ENCODE measurements at regions not wholly inside any gene's neighbourhood (a gene's known extent, or its start where the extent isn't known, plus 50 kb on each side); places are given as distances from the start of the nearest gene placed in this dataset.

DNA sequence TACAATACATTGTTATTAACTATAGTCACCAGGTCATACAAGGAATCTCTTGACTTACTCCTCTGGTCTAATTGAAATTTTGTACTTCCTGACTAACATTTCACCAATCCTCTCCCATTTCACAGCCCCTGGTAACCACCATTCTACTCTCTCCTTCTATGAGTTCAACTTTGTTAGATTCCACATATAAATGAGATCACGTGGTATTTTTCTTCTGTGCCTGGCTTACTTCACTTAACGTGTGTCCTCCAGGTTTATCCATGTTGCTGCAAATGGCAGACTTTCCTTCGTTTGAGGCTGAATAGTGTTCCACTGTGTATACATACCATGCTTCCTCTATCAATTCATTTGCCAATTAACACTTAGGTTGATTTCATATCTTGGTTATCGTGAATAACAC is 128.5 kb downstream of the CHD9NB start:
- no peak for TF ChIP-seq SIN3A (IDR thresholded peaks at IDR 0.05; ENCODE audit: borderline replicate concordance, insufficient read depth, low read length)
- no peak for TF ChIP-seq POLR2AphosphoS5 (IDR thresholded peaks at IDR 0.05; ENCODE audit: low read depth, low read length)
- TF ChIP-seq TAF1 (IDR thresholded peaks at IDR 0.05; ENCODE audit: borderline replicate concordance, insufficient read depth, low read length), result no peak
- TF ChIP-seq, protein P1, sequence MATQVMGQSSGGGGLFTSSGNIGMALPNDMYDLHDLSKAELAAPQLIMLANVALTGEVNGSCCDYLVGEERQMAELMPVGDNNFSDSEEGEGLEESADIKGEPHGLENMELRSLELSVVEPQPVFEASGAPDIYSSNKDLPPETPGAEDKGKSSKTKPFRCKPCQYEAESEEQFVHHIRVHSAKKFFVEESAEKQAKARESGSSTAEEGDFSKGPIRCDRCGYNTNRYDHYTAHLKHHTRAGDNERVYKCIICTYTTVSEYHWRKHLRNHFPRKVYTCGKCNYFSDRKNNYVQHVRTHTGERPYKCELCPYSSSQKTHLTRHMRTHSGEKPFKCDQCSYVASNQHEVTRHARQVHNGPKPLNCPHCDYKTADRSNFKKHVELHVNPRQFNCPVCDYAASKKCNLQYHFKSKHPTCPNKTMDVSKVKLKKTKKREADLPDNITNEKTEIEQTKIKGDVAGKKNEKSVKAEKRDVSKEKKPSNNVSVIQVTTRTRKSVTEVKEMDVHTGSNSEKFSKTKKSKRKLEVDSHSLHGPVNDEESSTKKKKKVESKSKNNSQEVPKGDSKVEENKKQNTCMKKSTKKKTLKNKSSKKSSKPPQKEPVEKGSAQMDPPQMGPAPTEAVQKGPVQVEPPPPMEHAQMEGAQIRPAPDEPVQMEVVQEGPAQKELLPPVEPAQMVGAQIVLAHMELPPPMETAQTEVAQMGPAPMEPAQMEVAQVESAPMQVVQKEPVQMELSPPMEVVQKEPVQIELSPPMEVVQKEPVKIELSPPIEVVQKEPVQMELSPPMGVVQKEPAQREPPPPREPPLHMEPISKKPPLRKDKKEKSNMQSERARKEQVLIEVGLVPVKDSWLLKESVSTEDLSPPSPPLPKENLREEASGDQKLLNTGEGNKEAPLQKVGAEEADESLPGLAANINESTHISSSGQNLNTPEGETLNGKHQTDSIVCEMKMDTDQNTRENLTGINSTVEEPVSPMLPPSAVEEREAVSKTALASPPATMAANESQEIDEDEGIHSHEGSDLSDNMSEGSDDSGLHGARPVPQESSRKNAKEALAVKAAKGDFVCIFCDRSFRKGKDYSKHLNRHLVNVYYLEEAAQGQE (IDR thresholded peaks at IDR 0.05; ENCODE audit: insufficient read depth in 1 of 2, low read depth in 2 of 2, low read length in 2 of 2), result no peak
- TF ChIP-seq FOXP2 (optimal IDR thresholded peaks at IDR 0.05; ENCODE audit: borderline replicate concordance, extremely low read depth, extremely low read length, insufficient read depth), result no peak

DNA sequence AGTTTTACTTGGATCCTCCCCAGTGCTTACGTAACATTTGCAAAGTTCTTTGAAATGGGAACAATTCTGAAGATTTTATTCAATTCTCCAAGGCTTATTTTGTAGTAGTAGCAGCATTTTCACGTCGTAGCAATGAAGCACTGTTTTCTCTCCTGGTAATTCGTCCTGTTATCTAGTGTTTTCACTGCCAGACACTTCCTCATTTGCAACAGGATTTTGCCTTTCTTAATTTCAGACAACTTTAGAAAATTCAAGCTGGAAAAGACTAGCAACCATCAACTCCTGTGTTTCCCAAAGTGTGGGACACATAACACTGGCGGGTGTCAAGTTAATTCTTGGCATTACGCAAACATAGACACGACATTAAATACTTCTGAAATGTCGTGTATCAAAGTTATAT is 131.6 kb downstream of the CHD9NB start:
- TF ChIP-seq FOXP2 (optimal IDR thresholded peaks at IDR 0.05; ENCODE audit: borderline replicate concordance, extremely low read depth, extremely low read length, insufficient read depth) (no peak), SIN3A (IDR thresholded peaks at IDR 0.05; ENCODE audit: borderline replicate concordance, insufficient read depth, low read length) (no peak), POLR2AphosphoS5 (IDR thresholded peaks at IDR 0.05; ENCODE audit: low read depth, low read length) (no peak), TAF1 (IDR thresholded peaks at IDR 0.05; ENCODE audit: borderline replicate concordance, insufficient read depth, low read length) (no peak)
- TF ChIP-seq, protein P1 (IDR thresholded peaks at IDR 0.05; ENCODE audit: insufficient read depth in 1 of 2, low read depth in 2 of 2, low read length in 2 of 2), result no peak

DNA sequence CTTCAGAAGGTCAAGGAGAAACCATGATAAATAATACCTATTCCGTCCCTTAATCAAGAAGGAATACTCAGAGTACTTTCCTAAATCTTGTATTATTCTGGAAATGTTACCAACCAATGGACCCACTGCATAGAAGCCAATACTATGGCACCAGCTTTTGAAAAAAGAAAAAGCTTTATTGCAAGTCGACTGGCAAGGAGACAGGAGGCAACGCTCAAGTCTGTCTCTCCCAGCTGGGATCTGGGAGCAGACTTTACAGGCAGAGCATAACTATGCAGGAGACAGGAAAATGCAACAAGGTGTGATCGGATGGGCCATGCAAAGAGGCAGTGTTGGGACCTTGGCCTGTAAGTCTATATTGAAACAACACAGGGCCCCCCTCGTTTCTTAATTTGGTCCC is 132.4 kb downstream of the CHD9NB start:
- TF ChIP-seq FOXP2 (optimal IDR thresholded peaks at IDR 0.05; ENCODE audit: borderline replicate concordance, extremely low read depth, extremely low read length, insufficient read depth) (no peak), SIN3A (IDR thresholded peaks at IDR 0.05; ENCODE audit: borderline replicate concordance, insufficient read depth, low read length) (no peak), TAF1 (IDR thresholded peaks at IDR 0.05; ENCODE audit: borderline replicate concordance, insufficient read depth, low read length) (no peak), POLR2AphosphoS5 (IDR thresholded peaks at IDR 0.05; ENCODE audit: low read depth, low read length) (no peak)
- TF ChIP-seq, protein P1 (IDR thresholded peaks at IDR 0.05; ENCODE audit: insufficient read depth in 1 of 2, low read depth in 2 of 2, low read length in 2 of 2), result no peak

DNA sequence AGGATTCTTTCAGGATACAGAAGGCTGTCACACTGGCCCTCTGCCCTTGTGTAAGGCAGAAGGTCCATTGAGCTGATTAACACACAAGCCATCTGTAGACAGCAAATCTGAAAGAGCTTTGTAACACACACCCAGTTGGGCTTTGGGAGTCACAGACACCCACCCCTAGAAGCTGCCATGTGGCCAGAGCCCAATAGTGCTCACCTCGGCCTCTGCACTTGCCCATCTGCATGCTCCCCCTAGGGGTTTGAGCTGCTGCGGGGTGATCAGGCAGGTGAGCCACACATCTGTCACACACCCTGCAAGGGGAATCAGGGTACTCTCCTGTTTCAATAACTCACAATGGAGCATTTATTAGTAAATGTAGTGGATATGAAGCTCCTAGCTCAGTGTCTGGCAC is 138.3 kb downstream of the CHD9NB start:
- TF ChIP-seq POLR2AphosphoS5 (IDR thresholded peaks at IDR 0.05; ENCODE audit: low read depth, low read length) (no peak), TAF1 (IDR thresholded peaks at IDR 0.05; ENCODE audit: borderline replicate concordance, insufficient read depth, low read length) (no peak), FOXP2 (optimal IDR thresholded peaks at IDR 0.05; ENCODE audit: borderline replicate concordance, extremely low read depth, extremely low read length, insufficient read depth) (no peak)

DNA sequence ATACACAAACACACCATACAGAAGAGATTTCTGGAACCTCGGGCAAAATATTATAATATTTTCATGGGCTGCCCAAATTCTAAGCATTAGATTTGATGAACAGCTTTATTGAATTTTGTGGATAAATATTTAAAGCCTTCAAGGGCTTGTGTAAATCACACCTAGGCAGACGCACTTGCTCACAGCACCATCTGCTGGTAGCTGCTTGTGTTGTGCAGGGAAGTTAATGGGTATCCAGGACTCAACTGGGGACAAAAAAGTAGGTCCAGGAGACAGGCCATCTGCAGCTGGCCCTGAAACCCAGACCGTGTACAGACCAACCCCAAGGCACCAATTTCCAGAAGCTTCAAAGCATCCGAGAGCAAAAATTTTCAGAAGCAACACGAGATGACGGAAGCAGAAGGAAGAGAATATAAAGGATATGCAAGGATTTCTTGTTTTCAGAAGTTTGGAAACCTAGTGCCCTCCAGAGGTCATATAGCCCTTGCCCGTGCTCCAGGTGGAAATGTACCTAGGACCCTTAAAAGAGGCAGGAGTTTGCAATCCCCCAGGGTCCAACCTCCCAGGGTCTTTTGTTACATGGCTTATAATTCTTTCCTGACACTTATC is 140.0 kb downstream of the CHD9NB start:
- TF ChIP-seq, protein P1 (IDR thresholded peaks at IDR 0.05; ENCODE audit: insufficient read depth in 1 of 2, low read depth in 2 of 2, low read length in 2 of 2), result no peak
- no peak for TF ChIP-seq FOXP2 (optimal IDR thresholded peaks at IDR 0.05; ENCODE audit: borderline replicate concordance, extremely low read depth, extremely low read length, insufficient read depth)
- TF ChIP-seq SIN3A (IDR thresholded peaks at IDR 0.05; ENCODE audit: borderline replicate concordance, insufficient read depth, low read length), result no peak
